ENCODE measurements at regions not wholly inside any gene's neighbourhood (a gene's known extent, or its start where the extent isn't known, plus 50 kb on each side); places are given as distances from the start of the nearest gene placed in this dataset.

DNA sequence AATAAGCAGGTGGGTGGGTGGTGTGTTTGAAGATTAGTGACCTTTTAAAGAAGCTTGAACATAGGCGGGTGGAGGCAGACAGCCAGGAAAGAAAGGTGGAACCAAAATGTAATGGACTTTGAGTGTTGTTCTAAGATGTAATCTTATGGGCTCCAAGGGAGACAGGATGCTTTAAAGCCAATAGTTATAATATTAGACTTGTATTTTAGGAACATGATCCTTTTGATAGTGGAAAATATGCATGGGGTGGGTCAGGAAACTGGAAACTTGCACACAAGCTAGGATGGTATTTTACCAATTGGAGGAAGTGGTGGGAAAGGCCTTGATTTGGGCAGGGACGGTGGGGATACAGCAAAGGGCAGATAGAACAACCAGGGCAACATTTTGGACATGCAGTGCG lies 151.8 kb upstream of the PDE7B start:
- Histone ChIP-seq H3K27ac (ENCODE audit: extremely low read depth, low read depth, low read length) (no peak overlapping the region), H3K36me3 (ENCODE audit: control insufficient read depth in 2 of 2, insufficient read depth in 1 of 2, low read length in 2 of 2) (no peaks in the 10 kb centered on the region), H3K4me1 (ENCODE audit: control insufficient read depth, insufficient read depth, low read length) (no peaks in the 10 kb centered on the region), H3K4me3 (ENCODE audit: low read depth, low read length) (no peak overlapping the region), H3K9me3 (ENCODE audit: control insufficient read depth, insufficient read depth, low read depth, low read length) (no peaks in the 10 kb centered on the region)
- TF ChIP-seq KLF1 (tag by site-specific recombination; IDR thresholded peaks at IDR 0.05) (peak; percentile 53), REPIN1 (tag by site-specific recombination; IDR thresholded peaks at IDR 0.05; ENCODE audit: low read depth) (no peak)
- ChIA-PET CTCF (interaction anchor here (0.6 to 0.7 kb wide), 3 partner anchors 11 to 1351 kb away, joined by 3 to 4 read pairs (median 3); no protein-coding TSS in a partner anchor), POLR2A (no interaction called here)

DNA sequence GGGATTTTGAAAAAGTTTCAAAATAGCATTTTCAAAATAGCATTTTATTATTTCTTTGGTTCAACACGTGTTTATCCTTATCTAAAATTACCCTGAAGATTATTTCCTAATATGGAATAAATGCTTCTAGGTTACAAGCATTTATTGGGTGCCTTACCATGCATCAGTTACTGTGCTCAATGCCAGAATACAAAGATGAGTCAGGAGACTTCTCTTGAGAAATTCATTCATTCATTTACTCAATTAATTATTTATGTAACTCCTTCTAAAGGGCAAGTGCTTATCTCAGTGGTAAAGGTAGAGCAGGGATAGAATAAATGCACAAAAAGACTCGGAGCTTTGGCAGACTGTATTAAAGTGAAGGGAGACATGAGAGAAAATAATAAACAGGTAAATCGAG lies 150.1 kb upstream of the PDE7B start:
- ChIA-PET CTCF (no interaction called here), POLR2A (no interaction called here)
- no peak overlapping the region for H3K27ac ChIP-seq (ENCODE audit: extremely low read depth, low read depth, low read length)
- no peaks in the 10 kb centered on the region for H3K9me3 ChIP-seq (ENCODE audit: control insufficient read depth, insufficient read depth, low read depth, low read length)
- no peak overlapping the region for H3K4me3 ChIP-seq (ENCODE audit: low read depth, low read length)
- no peaks in the 10 kb centered on the region for H3K36me3 ChIP-seq (ENCODE audit: control insufficient read depth in 2 of 2, insufficient read depth in 1 of 2, low read length in 2 of 2)
- TF ChIP-seq ZNF404 (tag by site-specific recombination; IDR thresholded peaks at IDR 0.05) (no peak), ZNF777 (tag by site-specific recombination; IDR thresholded peaks at IDR 0.05; ENCODE audit: borderline replicate concordance) (no peak), ZNF624 (tag by site-specific recombination; IDR thresholded peaks at IDR 0.05) (no peak), GLI4 (tag by site-specific recombination; IDR thresholded peaks at IDR 0.05) (no peak), KLF7 (tag by site-specific recombination; IDR thresholded peaks at IDR 0.05; ENCODE audit: borderline replicate concordance) (no peak), GLI2 (tag by site-specific recombination; IDR thresholded peaks at IDR 0.05; ENCODE audit: borderline replicate concordance, low read depth) (no peak), ZNF214 (tag by site-specific recombination; IDR thresholded peaks at IDR 0.05; ENCODE audit: borderline replicate concordance) (no peak), ZNF324 (tag by site-specific recombination; IDR thresholded peaks at IDR 0.05) (no peak), ZNF600 (tag by site-specific recombination; IDR thresholded peaks at IDR 0.05) (no peak), IKZF3 (tag by site-specific recombination; IDR thresholded peaks at IDR 0.05) (no peak), ZNF223 (tag by site-specific recombination; IDR thresholded peaks at IDR 0.05) (no peak), ZNF350 (tag by site-specific recombination; IDR thresholded peaks at IDR 0.05) (no peak), YY2 (tag by site-specific recombination; IDR thresholded peaks at IDR 0.05) (no peak), ZNF785 (tag by site-specific recombination; IDR thresholded peaks at IDR 0.05) (no peak), ZBTB20 (tag by site-specific recombination; IDR thresholded peaks at IDR 0.05) (no peak), ZNF146 (tag by site-specific recombination; IDR thresholded peaks at IDR 0.05) (no peak), ZBTB1 (tag by site-specific recombination; IDR thresholded peaks at IDR 0.05) (no peak), ZNF548 (tag by site-specific recombination; IDR thresholded peaks at IDR 0.05) (no peak)
- TF ChIP-seq, protein P1, sequence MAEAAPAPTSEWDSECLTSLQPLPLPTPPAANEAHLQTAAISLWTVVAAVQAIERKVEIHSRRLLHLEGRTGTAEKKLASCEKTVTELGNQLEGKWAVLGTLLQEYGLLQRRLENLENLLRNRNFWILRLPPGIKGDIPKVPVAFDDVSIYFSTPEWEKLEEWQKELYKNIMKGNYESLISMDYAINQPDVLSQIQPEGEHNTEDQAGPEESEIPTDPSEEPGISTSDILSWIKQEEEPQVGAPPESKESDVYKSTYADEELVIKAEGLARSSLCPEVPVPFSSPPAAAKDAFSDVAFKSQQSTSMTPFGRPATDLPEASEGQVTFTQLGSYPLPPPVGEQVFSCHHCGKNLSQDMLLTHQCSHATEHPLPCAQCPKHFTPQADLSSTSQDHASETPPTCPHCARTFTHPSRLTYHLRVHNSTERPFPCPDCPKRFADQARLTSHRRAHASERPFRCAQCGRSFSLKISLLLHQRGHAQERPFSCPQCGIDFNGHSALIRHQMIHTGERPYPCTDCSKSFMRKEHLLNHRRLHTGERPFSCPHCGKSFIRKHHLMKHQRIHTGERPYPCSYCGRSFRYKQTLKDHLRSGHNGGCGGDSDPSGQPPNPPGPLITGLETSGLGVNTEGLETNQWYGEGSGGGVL (tag by site-specific recombination; IDR thresholded peaks at IDR 0.05), result no peak
- TF ChIP-seq, protein P2, sequence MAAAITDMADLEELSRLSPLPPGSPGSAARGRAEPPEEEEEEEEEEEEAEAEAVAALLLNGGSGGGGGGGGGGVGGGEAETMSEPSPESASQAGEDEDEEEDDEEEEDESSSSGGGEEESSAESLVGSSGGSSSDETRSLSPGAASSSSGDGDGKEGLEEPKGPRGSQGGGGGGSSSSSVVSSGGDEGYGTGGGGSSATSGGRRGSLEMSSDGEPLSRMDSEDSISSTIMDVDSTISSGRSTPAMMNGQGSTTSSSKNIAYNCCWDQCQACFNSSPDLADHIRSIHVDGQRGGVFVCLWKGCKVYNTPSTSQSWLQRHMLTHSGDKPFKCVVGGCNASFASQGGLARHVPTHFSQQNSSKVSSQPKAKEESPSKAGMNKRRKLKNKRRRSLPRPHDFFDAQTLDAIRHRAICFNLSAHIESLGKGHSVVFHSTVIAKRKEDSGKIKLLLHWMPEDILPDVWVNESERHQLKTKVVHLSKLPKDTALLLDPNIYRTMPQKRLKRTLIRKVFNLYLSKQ (tag by site-specific recombination; IDR thresholded peaks at IDR 0.05; ENCODE audit: borderline replicate concordance), result no peak
- no peaks in the 10 kb centered on the region for H3K4me1 ChIP-seq (ENCODE audit: control insufficient read depth, insufficient read depth, low read length)

DNA sequence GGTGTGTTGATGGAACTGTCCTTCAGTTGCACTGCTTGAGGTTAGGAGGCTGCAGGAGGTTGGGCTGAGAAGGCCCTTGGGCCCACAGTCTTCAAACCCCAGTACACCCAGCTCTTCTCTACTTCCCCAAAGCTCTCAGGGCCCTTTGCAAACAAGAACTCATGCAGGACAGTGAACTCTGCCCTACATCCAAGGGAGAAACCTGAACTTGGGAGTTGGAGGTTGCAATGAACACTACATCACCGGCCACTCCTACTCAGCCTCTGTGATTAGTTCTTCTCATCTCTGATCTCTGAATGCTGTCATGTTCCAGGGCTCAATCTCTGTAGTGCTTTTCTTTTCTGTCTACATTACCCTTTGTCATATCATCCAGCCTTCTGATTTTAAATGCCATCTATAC lies 148.5 kb upstream of the PDE7B start:
- no peak overlapping the region for H3K4me3 ChIP-seq (ENCODE audit: low read depth, low read length)
- no peaks in the 10 kb centered on the region for H3K9me3 ChIP-seq (ENCODE audit: control insufficient read depth, insufficient read depth, low read depth, low read length)
- H3K36me3 ChIP-seq (ENCODE audit: control insufficient read depth in 2 of 2, insufficient read depth in 1 of 2, low read length in 2 of 2), result no peaks in the 10 kb centered on the region
- ChIA-PET CTCF (no interaction called here), POLR2A (no interaction called here)
- H3K4me1 ChIP-seq (ENCODE audit: control insufficient read depth, insufficient read depth, low read length), result no peaks in the 10 kb centered on the region
- no peak overlapping the region for H3K27ac ChIP-seq (ENCODE audit: extremely low read depth, low read depth, low read length)
- no peak for TF ChIP-seq ZNF704 (tag by site-specific recombination; IDR thresholded peaks at IDR 0.05)
- TF ChIP-seq, protein P3, sequence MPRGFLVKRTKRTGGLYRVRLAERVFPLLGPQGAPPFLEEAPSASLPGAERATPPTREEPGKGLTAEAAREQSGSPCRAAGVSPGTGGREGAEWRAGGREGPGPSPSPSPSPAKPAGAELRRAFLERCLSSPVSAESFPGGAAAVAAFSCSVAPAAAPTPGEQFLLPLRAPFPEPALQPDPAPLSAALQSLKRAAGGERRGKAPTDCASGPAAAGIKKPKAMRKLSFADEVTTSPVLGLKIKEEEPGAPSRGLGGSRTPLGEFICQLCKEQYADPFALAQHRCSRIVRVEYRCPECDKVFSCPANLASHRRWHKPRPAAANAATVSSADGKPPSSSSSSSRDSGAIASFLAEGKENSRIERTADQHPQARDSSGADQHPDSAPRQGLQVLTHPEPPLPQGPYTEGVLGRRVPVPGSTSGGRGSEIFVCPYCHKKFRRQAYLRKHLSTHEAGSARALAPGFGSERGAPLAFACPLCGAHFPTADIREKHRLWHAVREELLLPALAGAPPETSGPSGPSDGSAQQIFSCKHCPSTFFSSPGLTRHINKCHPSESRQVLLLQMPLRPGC (tag by site-specific recombination; IDR thresholded peaks at IDR 0.05), result no peak
- TF ChIP-seq, protein P4, sequence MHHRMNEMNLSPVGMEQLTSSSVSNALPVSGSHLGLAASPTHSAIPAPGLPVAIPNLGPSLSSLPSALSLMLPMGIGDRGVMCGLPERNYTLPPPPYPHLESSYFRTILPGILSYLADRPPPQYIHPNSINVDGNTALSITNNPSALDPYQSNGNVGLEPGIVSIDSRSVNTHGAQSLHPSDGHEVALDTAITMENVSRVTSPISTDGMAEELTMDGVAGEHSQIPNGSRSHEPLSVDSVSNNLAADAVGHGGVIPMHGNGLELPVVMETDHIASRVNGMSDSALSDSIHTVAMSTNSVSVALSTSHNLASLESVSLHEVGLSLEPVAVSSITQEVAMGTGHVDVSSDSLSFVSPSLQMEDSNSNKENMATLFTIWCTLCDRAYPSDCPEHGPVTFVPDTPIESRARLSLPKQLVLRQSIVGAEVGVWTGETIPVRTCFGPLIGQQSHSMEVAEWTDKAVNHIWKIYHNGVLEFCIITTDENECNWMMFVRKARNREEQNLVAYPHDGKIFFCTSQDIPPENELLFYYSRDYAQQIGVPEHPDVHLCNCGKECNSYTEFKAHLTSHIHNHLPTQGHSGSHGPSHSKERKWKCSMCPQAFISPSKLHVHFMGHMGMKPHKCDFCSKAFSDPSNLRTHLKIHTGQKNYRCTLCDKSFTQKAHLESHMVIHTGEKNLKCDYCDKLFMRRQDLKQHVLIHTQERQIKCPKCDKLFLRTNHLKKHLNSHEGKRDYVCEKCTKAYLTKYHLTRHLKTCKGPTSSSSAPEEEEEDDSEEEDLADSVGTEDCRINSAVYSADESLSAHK (tag by site-specific recombination; IDR thresholded peaks at IDR 0.05), result no peak
- TF ChIP-seq ZNF777 (tag by site-specific recombination; IDR thresholded peaks at IDR 0.05; ENCODE audit: borderline replicate concordance), result no peak
- no peak for TF ChIP-seq ZNF664 (tag by site-specific recombination; IDR thresholded peaks at IDR 0.05)

All from HEK293 (cell line).